ENCODE measurements at regions not wholly inside any gene's neighbourhood (a gene's known extent, or its start where the extent isn't known, plus 50 kb on each side); places are given as distances from the start of the nearest gene placed in this dataset.

GRCh38 chr7:156020566-156020965 lies 208.3 kb upstream of the SHH start:
- no peaks in the 10 kb centered on the region for H3K4me1 ChIP-seq
- ATAC-seq: no peak
- no peak for FAIRE-seq
- no peak overlapping the region for H3K4me3 ChIP-seq
- no peak overlapping the region for H3K4me2 ChIP-seq
- H3K27ac ChIP-seq: no peak overlapping the region
- ChIA-PET POLR2A (no interaction called here), CTCF (no interaction called here)
- H3K9me3 ChIP-seq: no peaks in the 10 kb centered on the region
- WGBS (ENCODE audit: missing lambda C conversion rate): 41% methylated on average over 5 of the region's 5 CpGs
- TF ChIP-seq MAZ (IDR thresholded peaks at IDR 0.05; ENCODE audit: borderline replicate concordance, low read depth, low read length): no peak
- no peak for TF ChIP-seq CHD4 (IDR thresholded peaks at IDR 0.05; ENCODE audit: borderline replicate concordance)
- no peak for TF ChIP-seq ZC3H11A (IDR thresholded peaks at IDR 0.05)
- TF ChIP-seq KDM1A (IDR thresholded peaks at IDR 0.05; ENCODE audit: low read depth): no peak
- no peak for TF ChIP-seq NFE2L2 (conservative IDR thresholded peaks at IDR 0.05; ENCODE audit: low read length)
- TF ChIP-seq FOSB (CRISPR knock-in tag; IDR thresholded peaks at IDR 0.05): no peak
- TF ChIP-seq, protein P1, sequence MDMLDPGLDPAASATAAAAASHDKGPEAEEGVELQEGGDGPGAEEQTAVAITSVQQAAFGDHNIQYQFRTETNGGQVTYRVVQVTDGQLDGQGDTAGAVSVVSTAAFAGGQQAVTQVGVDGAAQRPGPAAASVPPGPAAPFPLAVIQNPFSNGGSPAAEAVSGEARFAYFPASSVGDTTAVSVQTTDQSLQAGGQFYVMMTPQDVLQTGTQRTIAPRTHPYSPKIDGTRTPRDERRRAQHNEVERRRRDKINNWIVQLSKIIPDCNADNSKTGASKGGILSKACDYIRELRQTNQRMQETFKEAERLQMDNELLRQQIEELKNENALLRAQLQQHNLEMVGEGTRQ (IDR thresholded peaks at IDR 0.05): no peak
- no peak for DNase-seq (ENCODE audit: low read depth in 1 of 2, low spot score in 1 of 2)

GRCh38 chr7:156019776-156020565 lies 207.7 kb upstream of the SHH start:
- CTCF ChIA-PET: no interaction called here
- POLR2A ChIA-PET: no interaction called here
- WGBS (ENCODE audit: missing lambda C conversion rate): 77% methylated on average over 13 of the region's 13 CpGs
- Histone ChIP-seq H3K4me3 (no peak overlapping the region), H3K27ac (no peak overlapping the region), H3K4me1 (no peaks in the 10 kb centered on the region), H3K4me2 (no peak overlapping the region), H3K9me3 (no peaks in the 10 kb centered on the region)
- FAIRE-seq (no peak), ATAC-seq (no peak), DNase-seq (ENCODE audit: low read depth in 1 of 2, low spot score in 1 of 2) (no peak)
- TF ChIP-seq JUNB (IDR thresholded peaks at IDR 0.05) (no peak), GATA3 (IDR thresholded peaks at IDR 0.05; ENCODE audit: borderline replicate concordance) (no peak), RFX5 (IDR thresholded peaks at IDR 0.05) (no peak), CBX8 (IDR thresholded peaks at IDR 0.05) (no peak), BCL3 (IDR thresholded peaks at IDR 0.05) (no peak), E2F6 (IDR thresholded peaks at IDR 0.05; ENCODE audit: borderline replicate concordance, low read depth) (no peak), RAD21 (conservative IDR thresholded peaks at IDR 0.05 in 1 of 2, IDR thresholded peaks at IDR 0.05 in 1 of 2) (no peak), JUN (IDR thresholded peaks at IDR 0.05) (no peak), FOSL2 (IDR thresholded peaks at IDR 0.05) (no peak), FOSL2 (CRISPR knock-in tag; IDR thresholded peaks at IDR 0.05) (no peak), NPAS2 (CRISPR knock-in tag; IDR thresholded peaks at IDR 0.05; ENCODE audit: borderline replicate concordance) (no peak), MAX (IDR thresholded peaks at IDR 0.05) (no peak), PHF8 (IDR thresholded peaks at IDR 0.05; ENCODE audit: borderline replicate concordance, low read depth) (no peak), NR3C1 (IDR thresholded peaks at IDR 0.05) (no peak), KDM5A (IDR thresholded peaks at IDR 0.05) (no peak), KDM1A (IDR thresholded peaks at IDR 0.05; ENCODE audit: low read depth) (no peak)
- TF ChIP-seq, protein P2, sequence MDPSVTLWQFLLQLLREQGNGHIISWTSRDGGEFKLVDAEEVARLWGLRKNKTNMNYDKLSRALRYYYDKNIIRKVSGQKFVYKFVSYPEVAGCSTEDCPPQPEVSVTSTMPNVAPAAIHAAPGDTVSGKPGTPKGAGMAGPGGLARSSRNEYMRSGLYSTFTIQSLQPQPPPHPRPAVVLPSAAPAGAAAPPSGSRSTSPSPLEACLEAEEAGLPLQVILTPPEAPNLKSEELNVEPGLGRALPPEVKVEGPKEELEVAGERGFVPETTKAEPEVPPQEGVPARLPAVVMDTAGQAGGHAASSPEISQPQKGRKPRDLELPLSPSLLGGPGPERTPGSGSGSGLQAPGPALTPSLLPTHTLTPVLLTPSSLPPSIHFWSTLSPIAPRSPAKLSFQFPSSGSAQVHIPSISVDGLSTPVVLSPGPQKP (IDR thresholded peaks at IDR 0.05; ENCODE audit: low read depth, low read length): no peak
- TF ChIP-seq, protein P3, sequence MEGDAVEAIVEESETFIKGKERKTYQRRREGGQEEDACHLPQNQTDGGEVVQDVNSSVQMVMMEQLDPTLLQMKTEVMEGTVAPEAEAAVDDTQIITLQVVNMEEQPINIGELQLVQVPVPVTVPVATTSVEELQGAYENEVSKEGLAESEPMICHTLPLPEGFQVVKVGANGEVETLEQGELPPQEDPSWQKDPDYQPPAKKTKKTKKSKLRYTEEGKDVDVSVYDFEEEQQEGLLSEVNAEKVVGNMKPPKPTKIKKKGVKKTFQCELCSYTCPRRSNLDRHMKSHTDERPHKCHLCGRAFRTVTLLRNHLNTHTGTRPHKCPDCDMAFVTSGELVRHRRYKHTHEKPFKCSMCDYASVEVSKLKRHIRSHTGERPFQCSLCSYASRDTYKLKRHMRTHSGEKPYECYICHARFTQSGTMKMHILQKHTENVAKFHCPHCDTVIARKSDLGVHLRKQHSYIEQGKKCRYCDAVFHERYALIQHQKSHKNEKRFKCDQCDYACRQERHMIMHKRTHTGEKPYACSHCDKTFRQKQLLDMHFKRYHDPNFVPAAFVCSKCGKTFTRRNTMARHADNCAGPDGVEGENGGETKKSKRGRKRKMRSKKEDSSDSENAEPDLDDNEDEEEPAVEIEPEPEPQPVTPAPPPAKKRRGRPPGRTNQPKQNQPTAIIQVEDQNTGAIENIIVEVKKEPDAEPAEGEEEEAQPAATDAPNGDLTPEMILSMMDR (IDR thresholded peaks at IDR 0.05): no peak
- TF ChIP-seq, protein P1 (IDR thresholded peaks at IDR 0.05): no peak
